ENCODE measurements at regions not wholly inside any gene's neighbourhood (a gene's known extent, or its start where the extent isn't known, plus 50 kb on each side); places are given as distances from the start of the nearest gene placed in this dataset.

GRCh38 chr12:67826148-67826547, 163.1 kb upstream of the IFNG-AS1 start:
- Histone ChIP-seq H3K36me3 (ENCODE audit: control insufficient read depth, insufficient read depth, low read length) (no peaks in the 10 kb centered on the region), H3K9me3 (ENCODE audit: control insufficient read depth, insufficient read depth, low read depth, low read length) (no peaks in the 10 kb centered on the region), H3K4me3 (ENCODE audit: low read depth in 2 of 2, low read length in 2 of 2) (no peak overlapping the region), H3K27me3 (ENCODE audit: control insufficient read depth, insufficient read depth, low read length) (no peaks in the 10 kb centered on the region), H3K27ac (ENCODE audit: low read length) (no peak overlapping the region), H3K4me1 (ENCODE audit: control insufficient read depth, insufficient read depth, low read length) (0 out of 2 replicates have a peak, but pooled peaks cover 3% of the 10 kb centered on the region)
- ChIA-PET CTCF (no interaction called here), POLR2A (no interaction called here)
- ATAC-seq (no peak), DNase-seq (ENCODE audit: low read depth, low spot score) (no peak)
- no TSS peak for BruUV-seq (replicated peaks)
- TF ChIP-seq REST (IDR thresholded peaks at IDR 0.05; ENCODE audit: insufficient read depth in 1 of 2, low read depth in 2 of 2, low read length in 1 of 2), result no peak
- TF ChIP-seq CTCF (IDR thresholded peaks at IDR 0.05), result no peak
- no peak for TF ChIP-seq SIN3A (IDR thresholded peaks at IDR 0.05; ENCODE audit: borderline replicate concordance, insufficient read depth, low read depth, low read length)
- no peak for TF ChIP-seq TCF7L2 (IDR thresholded peaks at IDR 0.05; ENCODE audit: low read depth, low read length)
- no peak for TF ChIP-seq POLR2AphosphoS5 (IDR thresholded peaks at IDR 0.05; ENCODE audit: low read depth, low read length)
- in situ Hi-C loops (cut with HindIII; ENCODE audit: low pct_unique_long_range_greater_than_20kb, low sequenced_read_pairs) (no loop called here), intact Hi-C loops (cut with micrococcal nuclease; ENCODE audit: unreplicated experiment) (no loop called here)

GRCh38 chr12:67826946-67827720, 162.1 kb upstream of the IFNG-AS1 start:
- H3K27me3 ChIP-seq (ENCODE audit: control insufficient read depth, insufficient read depth, low read length), result no peaks in the 10 kb centered on the region
- H3K4me1 ChIP-seq (ENCODE audit: control insufficient read depth, insufficient read depth, low read length), result 0 out of 2 replicates have a peak, but pooled peaks cover 3% of the 10 kb centered on the region
- ChIA-PET POLR2A (no interaction called here), CTCF (no interaction called here)
- H3K36me3 ChIP-seq (ENCODE audit: control insufficient read depth, insufficient read depth, low read length), result no peaks in the 10 kb centered on the region
- ATAC-seq (peak; percentile 62), DNase-seq (ENCODE audit: low read depth, low spot score) (no peak)
- no peak for TF ChIP-seq REST (IDR thresholded peaks at IDR 0.05; ENCODE audit: insufficient read depth in 1 of 2, low read depth in 2 of 2, low read length in 1 of 2)
- no peak for TF ChIP-seq SIN3A (IDR thresholded peaks at IDR 0.05; ENCODE audit: borderline replicate concordance, insufficient read depth, low read depth, low read length)
- intact Hi-C loops (cut with micrococcal nuclease; ENCODE audit: unreplicated experiment) (no loop called here), in situ Hi-C loops (cut with HindIII; ENCODE audit: low pct_unique_long_range_greater_than_20kb, low sequenced_read_pairs) (no loop called here)
- H3K4me3 ChIP-seq (ENCODE audit: low read depth in 2 of 2, low read length in 2 of 2), result peak overlapping the region; percentile 26 to 58
- H3K27ac ChIP-seq (ENCODE audit: low read length), result no peak overlapping the region
- BruUV-seq (replicated peaks), result no TSS peak
- H3K9me3 ChIP-seq (ENCODE audit: control insufficient read depth, insufficient read depth, low read depth, low read length), result no peaks in the 10 kb centered on the region
